ENCODE measurements at regions not wholly inside any gene's neighbourhood (a gene's known extent, or its start where the extent isn't known, plus 50 kb on each side); places are given as distances from the start of the nearest gene placed in this dataset.

DNA sequence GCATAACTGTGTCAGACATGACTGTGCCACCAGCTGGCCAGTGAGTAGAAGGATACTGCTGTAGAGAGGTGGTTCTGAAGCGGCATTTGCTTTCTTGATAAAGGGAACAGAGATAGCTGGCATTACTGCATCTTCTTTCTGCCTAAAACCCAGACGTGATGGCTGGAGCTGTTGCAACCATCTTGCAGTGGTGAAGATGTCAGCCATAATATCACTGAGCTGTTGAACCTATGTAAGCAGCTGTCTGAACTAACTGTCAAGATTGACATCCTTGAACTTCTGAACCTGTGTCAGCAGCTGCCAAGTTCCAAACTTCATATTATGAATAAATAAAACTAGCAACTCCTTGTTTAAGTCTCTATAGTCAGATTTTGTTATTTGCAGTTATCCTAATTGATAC is 88.9 kb upstream of the LNX1 start:
- Histone ChIP-seq H3K27ac (no peak overlapping the region), H3K36me3 (no peaks in the 10 kb centered on the region), H3K4me3 (no peak overlapping the region), H3K27me3 (replicated peaks) (no peaks in the 10 kb centered on the region), H3K9me3 (replicated peaks) (no peaks in the 10 kb centered on the region), H3K4me1 (replicated peaks) (peaks cover 17% of the 10 kb centered on the region)
- DNase-seq (ENCODE audit: low read depth in 1 of 2, low spot score in 2 of 2): no peak

- H3K4me1 ChIP-seq (replicated peaks): peaks cover 5% of the 10 kb centered on the region; the same call in 1 of the 2 replicates
- no peak overlapping the region for H3K4me3 ChIP-seq
- H3K36me3 ChIP-seq: no peaks in the 10 kb centered on the region
- no peaks in the 10 kb centered on the region for H3K9me3 ChIP-seq (replicated peaks)
- no peak for DNase-seq (ENCODE audit: low read depth in 1 of 2, low spot score in 2 of 2)
- no peaks in the 10 kb centered on the region for H3K27me3 ChIP-seq (replicated peaks)
- H3K27ac ChIP-seq: no peak overlapping the region
These were observed 85.2 kb upstream of the LNX1 start for GRCh38 chr4:53676402-53676871.

DNA sequence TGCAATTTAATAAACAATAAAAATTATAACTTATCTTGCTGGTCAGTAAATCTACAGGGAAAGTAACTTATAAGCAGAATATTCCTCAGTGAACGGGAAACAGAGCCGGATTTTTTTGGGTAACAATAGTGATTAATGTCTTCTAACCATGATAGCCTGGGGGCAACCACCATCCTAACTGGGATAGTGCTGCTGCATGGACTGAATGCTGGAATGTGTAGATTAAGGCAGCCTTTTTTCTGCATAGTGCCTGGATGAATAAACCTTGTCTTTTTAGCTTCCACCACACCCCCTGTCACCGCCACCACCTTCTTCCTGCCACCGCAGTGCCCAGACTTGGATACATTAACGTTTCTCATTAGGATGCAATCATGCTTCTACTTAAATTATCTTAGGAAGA is 83.6 kb upstream of the LNX1 start:
- Histone ChIP-seq H3K4me3 (no peak overlapping the region), H3K9me3 (replicated peaks) (no peaks in the 10 kb centered on the region), H3K36me3 (no peaks in the 10 kb centered on the region), H3K27me3 (replicated peaks) (no peaks in the 10 kb centered on the region), H3K27ac (no peak overlapping the region), H3K4me1 (replicated peaks) (no peaks in the 10 kb centered on the region)
- no peak for DNase-seq (ENCODE audit: low read depth in 1 of 2, low spot score in 2 of 2)

DNA sequence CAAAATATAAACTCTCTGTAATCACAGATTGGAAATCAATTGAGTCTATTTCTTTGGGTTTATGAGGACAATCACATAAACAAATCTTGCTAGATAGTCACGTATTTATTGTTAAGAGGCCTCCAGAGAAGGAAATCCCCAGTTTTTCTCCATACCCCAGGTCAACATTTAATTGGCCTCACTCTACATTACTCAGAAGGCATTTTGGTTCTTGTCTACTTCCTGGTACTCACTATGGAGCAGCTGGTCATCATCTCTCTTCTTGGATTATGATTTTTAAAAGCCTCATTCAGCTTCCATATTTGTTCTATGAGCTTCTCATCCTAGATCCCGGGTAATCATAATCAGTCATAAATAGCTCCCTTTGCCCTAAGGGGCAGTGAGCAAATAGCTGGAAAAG is 81.6 kb upstream of the LNX1 start:
- Histone ChIP-seq H3K9me3 (replicated peaks) (no peaks in the 10 kb centered on the region), H3K27ac (no peak overlapping the region), H3K27me3 (replicated peaks) (no peaks in the 10 kb centered on the region), H3K4me1 (replicated peaks) (no peaks in the 10 kb centered on the region), H3K4me3 (no peak overlapping the region), H3K36me3 (no peaks in the 10 kb centered on the region)
- DNase-seq (ENCODE audit: low read depth in 1 of 2, low spot score in 2 of 2): no peak

DNA sequence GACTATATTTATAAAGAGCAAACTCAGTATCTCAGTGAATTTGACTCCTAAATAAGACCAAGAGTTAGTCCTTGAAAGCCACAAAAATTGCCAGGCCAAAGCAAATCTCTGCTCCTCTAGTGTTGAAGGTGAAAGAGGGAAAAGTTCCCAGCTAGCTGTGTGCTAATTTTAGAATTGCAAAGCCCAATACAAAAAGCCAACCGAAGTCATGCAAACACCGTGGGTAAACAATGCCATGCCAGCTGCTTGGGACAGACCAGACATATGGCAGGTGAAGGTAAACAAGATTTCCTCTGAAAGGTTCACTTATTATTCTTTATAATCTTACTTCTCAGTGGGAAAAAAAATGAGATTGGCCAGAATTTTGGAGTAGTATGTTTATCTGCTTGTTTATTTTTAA is 80.5 kb upstream of the LNX1 start:
- H3K4me1 ChIP-seq (replicated peaks): no peaks in the 10 kb centered on the region
- DNase-seq (ENCODE audit: low read depth in 1 of 2, low spot score in 2 of 2): no peak
- H3K4me3 ChIP-seq: no peak overlapping the region
- H3K9me3 ChIP-seq (replicated peaks): no peaks in the 10 kb centered on the region
- no peaks in the 10 kb centered on the region for H3K27me3 ChIP-seq (replicated peaks)
- H3K36me3 ChIP-seq: no peaks in the 10 kb centered on the region
- no peak overlapping the region for H3K27ac ChIP-seq

- H3K27me3 ChIP-seq (replicated peaks): no peaks in the 10 kb centered on the region
- no peak overlapping the region for H3K4me3 ChIP-seq
- H3K4me1 ChIP-seq (replicated peaks): peaks cover 8% of the 10 kb centered on the region
- H3K27ac ChIP-seq: no peak overlapping the region
- DNase-seq (ENCODE audit: low read depth in 1 of 2, low spot score in 2 of 2): no peak
- H3K36me3 ChIP-seq: no peaks in the 10 kb centered on the region
- no peaks in the 10 kb centered on the region for H3K9me3 ChIP-seq (replicated peaks)
These were observed 68.5 kb upstream of the LNX1 start for GRCh38 chr4:53659737-53660136.

GRCh38 chr4:53659112-53659511 is 67.8 kb upstream of the LNX1 start:
- no peaks in the 10 kb centered on the region for H3K9me3 ChIP-seq (replicated peaks)
- no peaks in the 10 kb centered on the region for H3K36me3 ChIP-seq
- peaks cover 8% of the 10 kb centered on the region for H3K4me1 ChIP-seq (replicated peaks)
- H3K27me3 ChIP-seq (replicated peaks): no peaks in the 10 kb centered on the region
- no peak for DNase-seq (ENCODE audit: low read depth in 1 of 2, low spot score in 2 of 2)
- no peak overlapping the region for H3K4me3 ChIP-seq
- H3K27ac ChIP-seq: no peak overlapping the region

GRCh38 chr4:53658029-53658428 is 66.7 kb upstream of the LNX1 start:
- Histone ChIP-seq H3K36me3 (no peaks in the 10 kb centered on the region), H3K27me3 (replicated peaks) (no peaks in the 10 kb centered on the region), H3K9me3 (replicated peaks) (no peaks in the 10 kb centered on the region), H3K4me3 (no peak overlapping the region), H3K4me1 (replicated peaks) (peaks cover 8% of the 10 kb centered on the region), H3K27ac (no peak overlapping the region)
- DNase-seq (ENCODE audit: low read depth in 1 of 2, low spot score in 2 of 2): no peak

GRCh38 chr4:53656421-53656981 is 65.2 kb upstream of the LNX1 start:
- H3K4me3 ChIP-seq: no peak overlapping the region
- DNase-seq (ENCODE audit: low read depth in 1 of 2, low spot score in 2 of 2): peak in 1 of 2 experiments; percentile 6
- peaks cover 10% of the 10 kb centered on the region for H3K4me1 ChIP-seq (replicated peaks)
- H3K9me3 ChIP-seq (replicated peaks): no peaks in the 10 kb centered on the region
- H3K27me3 ChIP-seq (replicated peaks): 0 out of 2 replicates have a peak, but pooled peaks cover 2% of the 10 kb centered on the region
- no peaks in the 10 kb centered on the region for H3K36me3 ChIP-seq
- H3K27ac ChIP-seq: no peak overlapping the region

DNA sequence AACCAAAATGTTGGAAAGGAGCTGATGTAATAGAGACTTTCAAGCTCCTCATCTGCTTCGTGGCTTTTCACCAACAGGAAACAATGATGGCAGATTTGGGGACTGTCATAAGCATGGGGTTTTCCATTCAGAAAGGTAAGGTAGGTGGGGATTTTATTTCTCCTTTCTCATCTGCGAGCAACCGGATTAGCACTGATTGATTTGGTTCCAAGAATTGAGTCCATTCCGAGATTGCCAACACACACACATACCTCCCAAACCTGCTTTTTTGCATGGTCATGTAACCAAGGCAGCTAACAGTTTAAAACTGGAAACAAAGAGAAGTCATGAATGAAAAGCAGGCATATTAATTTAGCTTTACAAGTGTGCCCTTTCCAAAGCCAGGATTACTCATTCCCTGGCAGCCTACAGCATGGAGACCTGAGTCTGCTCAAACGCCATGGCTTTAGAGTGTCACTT is 63.0 kb upstream of the LNX1 start:
- Histone ChIP-seq H3K4me1 (replicated peaks) (peaks cover 17% of the 10 kb centered on the region), H3K9me3 (replicated peaks) (no peaks in the 10 kb centered on the region), H3K4me3 (no peak overlapping the region), H3K27ac (no peak overlapping the region), H3K27me3 (replicated peaks) (0 out of 2 replicates have a peak, but pooled peaks cover 2% of the 10 kb centered on the region), H3K36me3 (no peaks in the 10 kb centered on the region)
- no peak for DNase-seq (ENCODE audit: low read depth in 1 of 2, low spot score in 2 of 2)

- no peaks in the 10 kb centered on the region for H3K36me3 ChIP-seq
- H3K27me3 ChIP-seq (replicated peaks): 0 out of 2 replicates have a peak, but pooled peaks cover 2% of the 10 kb centered on the region
- no peak overlapping the region for H3K27ac ChIP-seq
- H3K9me3 ChIP-seq (replicated peaks): no peaks in the 10 kb centered on the region
- no peak for DNase-seq (ENCODE audit: low read depth in 1 of 2, low spot score in 2 of 2)
- no peak overlapping the region for H3K4me3 ChIP-seq
- peaks cover 17% of the 10 kb centered on the region for H3K4me1 ChIP-seq (replicated peaks)
These were observed 62.3 kb upstream of the LNX1 start for GRCh38 chr4:53653484-53654053.

GRCh38 chr4:53651156-53651735 is 60.0 kb upstream of the LNX1 start:
- DNase-seq (ENCODE audit: low read depth in 1 of 2, low spot score in 2 of 2): peak in 1 of 2 experiments; percentile 11

GRCh38 chr4:53649357-53649756 is 58.1 kb upstream of the LNX1 start:
- Histone ChIP-seq H3K4me3 (no peak overlapping the region), H3K27me3 (replicated peaks) (0 out of 2 replicates have a peak, but pooled peaks cover 2% of the 10 kb centered on the region), H3K36me3 (no peaks in the 10 kb centered on the region), H3K9me3 (replicated peaks) (no peaks in the 10 kb centered on the region), H3K27ac (no peak overlapping the region), H3K4me1 (replicated peaks) (peaks cover 16% of the 10 kb centered on the region)
- DNase-seq (ENCODE audit: low read depth in 1 of 2, low spot score in 2 of 2): no peak

More at GRCh38 chr4:53651156-53651735, 60.0 kb upstream of the LNX1 start:
- 0 out of 2 replicates have a peak, but pooled peaks cover 2% of the 10 kb centered on the region for H3K27me3 ChIP-seq (replicated peaks)
- no peak overlapping the region for H3K27ac ChIP-seq
- H3K4me3 ChIP-seq: no peak overlapping the region
- no peaks in the 10 kb centered on the region for H3K36me3 ChIP-seq
- H3K9me3 ChIP-seq (replicated peaks): no peaks in the 10 kb centered on the region
- peaks cover 16% of the 10 kb centered on the region for H3K4me1 ChIP-seq (replicated peaks)

DNA sequence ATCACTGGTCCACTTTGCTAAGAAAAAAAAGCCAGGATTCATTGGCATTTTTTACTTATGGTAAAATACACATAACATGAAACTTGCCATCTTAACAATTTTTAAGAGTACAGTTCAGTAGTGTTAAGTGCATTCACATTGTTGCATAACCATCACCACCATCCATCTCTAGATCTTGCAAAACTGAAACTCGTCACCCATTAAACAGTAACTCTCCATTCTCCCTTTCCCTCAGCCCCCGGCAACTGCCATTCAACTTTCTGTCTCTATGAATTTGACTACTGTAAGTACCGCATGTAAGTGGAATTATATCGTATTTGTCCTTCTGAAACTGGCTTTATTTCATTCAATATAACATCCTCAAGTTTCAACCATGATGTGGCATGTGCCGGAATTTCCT is 56.3 kb upstream of the LNX1 start:
- H3K36me3 ChIP-seq: no peaks in the 10 kb centered on the region
- no peak for DNase-seq (ENCODE audit: low read depth in 1 of 2, low spot score in 2 of 2)
- peaks cover 16% of the 10 kb centered on the region for H3K4me1 ChIP-seq (replicated peaks)
- no peak overlapping the region for H3K27ac ChIP-seq
- H3K4me3 ChIP-seq: no peak overlapping the region
- no peaks in the 10 kb centered on the region for H3K9me3 ChIP-seq (replicated peaks)
- H3K27me3 ChIP-seq (replicated peaks): no peaks in the 10 kb centered on the region
